KMS-11 (cell line): ENCODE measurements at regions not wholly inside any gene's neighbourhood (a gene's known extent, or its start where the extent isn't known, plus 50 kb on each side); places are given as distances from the start of the nearest gene placed in this dataset.

ENCODE experiments used
- H2AFZ ChIP-seq: fragments of 200-600 bp; sonication (generic); 2 replicates; pipeline ENCODE4 v1.6.1; 2016; ENCODE audit warnings: antibody characterized with exemption, mixed run types, low read depth
- H3K27ac ChIP-seq: fragments of 200-600 bp; sonication (generic); 2 replicates; pipeline ENCODE4 v1.6.1; 2016; ENCODE audit warnings: mild to moderate bottlenecking, mixed run types
- H3K27me3 ChIP-seq: fragments of 200-600 bp; sonication (generic); 2 replicates; pipeline ENCODE4 v1.6.1; 2017; ENCODE audit warnings: mild to moderate bottlenecking, low read depth, mixed run types, moderate library complexity; ENCODE audit not compliant: insufficient read depth
- H3K36me3 ChIP-seq: fragments of 200-600 bp; sonication (generic); 2 replicates; pipeline ENCODE4 v1.6.1; 2017; ENCODE audit warnings: mild to moderate bottlenecking, mixed run types; ENCODE audit not compliant: insufficient read depth
- H3K4me1 ChIP-seq: fragments of 200-600 bp; sonication (generic); 2 replicates; pipeline ENCODE4 v1.6.1; 2016; ENCODE audit warnings: mild to moderate bottlenecking, low read depth, mixed run types; ENCODE audit not compliant: poor library complexity, severe bottlenecking
- H3K4me2 ChIP-seq: fragments of 200-600 bp; sonication (generic); 2 replicates; pipeline ENCODE4 v1.7.0; 2016; ENCODE audit warnings: mild to moderate bottlenecking, mixed run types
- H3K4me3 ChIP-seq: fragments of 200-600 bp; sonication (generic); IDR thresholded peaks from 2 replicates; pipeline ENCODE4 v1.6.1; 2017; ENCODE audit warnings: low read depth, low read length, mixed read lengths; ENCODE audit not compliant: insufficient read depth
- H3K79me2 ChIP-seq: fragments of 200-600 bp; sonication (generic); 2 replicates; pipeline ENCODE4 v1.6.1; 2016; ENCODE audit warnings: low read depth, mixed run types; ENCODE audit not compliant: insufficient read depth
- H3K9ac ChIP-seq: fragments of 200-600 bp; sonication (generic); 2 replicates; pipeline ENCODE4 v1.6.1; 2016; ENCODE audit warnings: mild to moderate bottlenecking, mixed run types
- H4K20me1 ChIP-seq: fragments of 200-600 bp; sonication (generic); 2 replicates; pipeline ENCODE4 v1.6.1; 2016; ENCODE audit warnings: mild to moderate bottlenecking, mixed run types; ENCODE audit not compliant: insufficient read depth
- CTCF ChIP-seq: fragments of 200-600 bp; sonication (generic); conservative IDR thresholded peaks from 2 replicates; pipeline ENCODE4 v1.6.1; 2017; ENCODE audit warnings: low read depth, mild to moderate bottlenecking, antibody characterized with exemption, low read length, moderate library complexity, mixed read lengths

GRCh38 chr6:156633291-156633690, 143.9 kb upstream of the ARID1B start:
- H3K27ac ChIP-seq = no peak overlapping the region
- no peaks in the 10 kb centered on the region for H4K20me1 ChIP-seq
- no peak overlapping the region for H3K4me2 ChIP-seq
- H3K9ac ChIP-seq = no peak overlapping the region
- no peak overlapping the region for H2AFZ ChIP-seq
- no peak for TF ChIP-seq CTCF
- H3K4me1 ChIP-seq = peaks cover 40% of the 10 kb centered on the region
- H3K79me2 ChIP-seq = no peaks in the 10 kb centered on the region
- no peaks in the 10 kb centered on the region for H3K36me3 ChIP-seq
- H3K27me3 ChIP-seq = no peaks in the 10 kb centered on the region
- H3K4me3 ChIP-seq = no peak overlapping the region

- Histone ChIP-seq H3K4me3 (no peak overlapping the region), H4K20me1 (no peaks in the 10 kb centered on the region), H3K4me1 (peaks cover 21% of the 10 kb centered on the region), H2AFZ (no peak overlapping the region), H3K36me3 (no peaks in the 10 kb centered on the region), H3K79me2 (no peaks in the 10 kb centered on the region), H3K9ac (no peak overlapping the region), H3K27ac (no peak overlapping the region), H3K4me2 (no peak overlapping the region), H3K27me3 (no peaks in the 10 kb centered on the region)
- TF ChIP-seq CTCF = no peak
Observed at GRCh38 chr6:156630613-156631302, 146.4 kb upstream of the ARID1B start.

GRCh38 chr6:156628805-156629204, 148.4 kb upstream of the ARID1B start:
- Histone ChIP-seq H3K4me2 (no peak overlapping the region), H3K4me1 (peaks cover 3% of the 10 kb centered on the region), H3K9ac (no peak overlapping the region), H3K36me3 (no peaks in the 10 kb centered on the region), H3K79me2 (no peaks in the 10 kb centered on the region), H2AFZ (no peak overlapping the region), H3K4me3 (no peak overlapping the region), H3K27ac (no peak overlapping the region), H3K27me3 (no peaks in the 10 kb centered on the region), H4K20me1 (no peaks in the 10 kb centered on the region)
- TF ChIP-seq CTCF = no peak

- TF ChIP-seq CTCF = no peak
- H3K4me2 ChIP-seq = no peak overlapping the region
Observed at GRCh38 chr6:156627524-156627923, 149.7 kb upstream of the ARID1B start.

More at GRCh38 chr6:156627524-156627923, 149.7 kb upstream of the ARID1B start:
- no peaks in the 10 kb centered on the region for H3K79me2 ChIP-seq
- H3K9ac ChIP-seq = no peak overlapping the region
- no peak overlapping the region for H3K4me3 ChIP-seq
- no peak overlapping the region for H3K27ac ChIP-seq
- no peaks in the 10 kb centered on the region for H3K27me3 ChIP-seq
- no peak overlapping the region for H2AFZ ChIP-seq
- no peaks in the 10 kb centered on the region for H4K20me1 ChIP-seq
- no peaks in the 10 kb centered on the region for H3K4me1 ChIP-seq
- H3K36me3 ChIP-seq = no peaks in the 10 kb centered on the region
